GM18861 (cell line): ENCODE measurements at regions not wholly inside any gene's neighbourhood (a gene's known extent, or its start where the extent isn't known, plus 50 kb on each side); places are given as distances from the start of the nearest gene placed in this dataset.

Experiments
- ATAC-seq: cut with Tn5 transposase; IDR thresholded peaks from one replicate; pipeline ENCODE4 v1.9.1; 2021; ENCODE audit not compliant: unreplicated experiment

GRCh38 chr15:70215951-70216350 lies 118.2 kb upstream of the TLE3 start:
- ATAC-seq, result no peak

- ATAC-seq, result no peak
Measured at GRCh38 chr15:70214941-70215635, 117.4 kb upstream of the TLE3 start.

- ATAC-seq, result no peak
Measured at GRCh38 chr15:70214276-70214675, 116.6 kb upstream of the TLE3 start.

GRCh38 chr15:70213794-70214193 lies 116.1 kb upstream of the TLE3 start:
- ATAC-seq, result no peak

GRCh38 chr15:70212963-70213315 lies 115.2 kb upstream of the TLE3 start:
- no peak for ATAC-seq

GRCh38 chr15:70212286-70212962 lies 114.7 kb upstream of the TLE3 start:
- no peak for ATAC-seq

- ATAC-seq, result no peak
Measured at GRCh38 chr15:70210528-70210927, 112.8 kb upstream of the TLE3 start.

- ATAC-seq, result no peak
Measured at GRCh38 chr15:70210076-70210475, 112.4 kb upstream of the TLE3 start.

GRCh38 chr15:70209499-70209898 lies 111.8 kb upstream of the TLE3 start:
- ATAC-seq, result no peak

GRCh38 chr15:70208332-70208731 lies 110.6 kb upstream of the TLE3 start:
- no peak for ATAC-seq

GRCh38 chr15:70206668-70207067 lies 109.0 kb upstream of the TLE3 start:
- ATAC-seq, result no peak

GRCh38 chr15:70204652-70205051 lies 106.9 kb upstream of the TLE3 start:
- no peak for ATAC-seq

GRCh38 chr15:70203981-70204560 lies 106.4 kb upstream of the TLE3 start:
- ATAC-seq, result no peak

GRCh38 chr15:70202756-70203155 lies 105.0 kb upstream of the TLE3 start:
- no peak for ATAC-seq

GRCh38 chr15:70201425-70201775 lies 103.7 kb upstream of the TLE3 start:
- no peak for ATAC-seq

GRCh38 chr15:70200511-70201424 lies 103.1 kb upstream of the TLE3 start:
- no peak for ATAC-seq

GRCh38 chr15:70199540-70200410 lies 102.1 kb upstream of the TLE3 start:
- ATAC-seq, result no peak

GRCh38 chr15:70199124-70199482 lies 101.4 kb upstream of the TLE3 start:
- no peak for ATAC-seq

GRCh38 chr15:70198441-70199123 lies 100.9 kb upstream of the TLE3 start:
- ATAC-seq, result no peak

- ATAC-seq, result no peak
Measured at GRCh38 chr15:70197945-70198361, 100.2 kb upstream of the TLE3 start.
